ENCODE measurements at regions not wholly inside any gene's neighbourhood (a gene's known extent, or its start where the extent isn't known, plus 50 kb on each side); places are given as distances from the start of the nearest gene placed in this dataset.

GRCh38 chr6:6712449-6713403, 124.2 kb downstream of the LY86 start:
- TF ChIP-seq POLR2A (IDR thresholded peaks at IDR 0.05; ENCODE audit: low read length) (peak; percentile 77), GATA1 (IDR thresholded peaks at IDR 0.05; ENCODE audit: low read depth, low read length) (no peak)
